Lung (tissue), 11 donors: ENCODE measurements at regions not wholly inside any gene's neighbourhood (a gene's known extent, or its start where the extent isn't known, plus 50 kb on each side); places are given as distances from the start of the nearest gene placed in this dataset.

Source experiments
- ATAC-seq: fragments of 200-7000 bp; cut with Tn5 transposase; one replicate; pipeline ENCODE4 v1.9.1; 2020; ENCODE audit warnings: moderate number of reproducible peaks; ENCODE audit not compliant: insufficient read depth, low FRiP score
- DNase-seq, 3 donors: peaks; one replicate each; pipeline ENCODE4 v3.0.0-alpha.2; 2013 to 2017
- H3K27ac ChIP-seq, 2 donors: one replicate each; pipeline ENCODE4 v1.5.1; 2013; ENCODE audit warnings: mild to moderate bottlenecking in 2 of 2, moderate library complexity in 2 of 2, control low read depth in 1 of 2, inconsistent platforms in 1 of 2, low read depth in 1 of 2, low read length in 1 of 2
- H3K27me3 ChIP-seq, 3 donors: one replicate each; pipeline ENCODE4 v1.5.1; 2013; ENCODE audit warnings: low read length in 2 of 3; ENCODE audit not compliant: control insufficient read depth in 3 of 3, insufficient read depth in 3 of 3
- H3K36me3 ChIP-seq, 4 donors: one replicate each; pipeline ENCODE4 v1.5.1; 2013; ENCODE audit warnings: low read length in 4 of 4, mild to moderate bottlenecking in 1 of 4, moderate library complexity in 1 of 4; ENCODE audit not compliant: control insufficient read depth in 4 of 4, insufficient read depth in 4 of 4
- H3K4me1 ChIP-seq, 5 donors: one replicate each; pipeline ENCODE4 v1.5.1; 2013; ENCODE audit warnings: low read length in 5 of 5, mild to moderate bottlenecking in 2 of 5, moderate library complexity in 1 of 5; ENCODE audit not compliant: control insufficient read depth in 5 of 5, insufficient read depth in 5 of 5
- H3K4me3 ChIP-seq: one replicate; pipeline ENCODE4 v1.5.1; 2013; ENCODE audit warnings: mild to moderate bottlenecking, control low read depth, moderate library complexity
- H3K9ac ChIP-seq, 2 donors: one replicate each; pipeline ENCODE4 v1.5.1; 2013; ENCODE audit warnings: low read length in 2 of 2, control low read depth in 1 of 2; ENCODE audit not compliant: insufficient read depth in 1 of 2
- H3K9me3 ChIP-seq, 4 donors: one replicate each; pipeline ENCODE4 v1.5.1; 2013; ENCODE audit warnings: low read length in 3 of 4, mild to moderate bottlenecking in 1 of 4, moderate library complexity in 1 of 4; ENCODE audit not compliant: control insufficient read depth in 4 of 4, insufficient read depth in 3 of 4
- WGBS, 2 donors: extraction: QIAGEN DNeasy Blood & Tissue Kit; methylation state at CpG; one replicate each; pipeline ENCODE4 v1.1.7; 2013; 5-methylcytosine and 5-hydroxymethylcytosine counted together
- TF ChIP-seq, protein P1 (sequence below): IDR thresholded peaks from 2 replicates; pipeline ENCODE4 v1.5.1; 2012; ENCODE audit warnings: mild to moderate bottlenecking; ENCODE audit errors: control extremely low read depth, extremely low read depth
- donor health status: control.
- donor health status: control.
- donor health status: Bipolar disorder and iron deficiency.
- donor health status: healthy.
- donor health status: DM: yes; HTN: yes; CAD: no.

DNA sequence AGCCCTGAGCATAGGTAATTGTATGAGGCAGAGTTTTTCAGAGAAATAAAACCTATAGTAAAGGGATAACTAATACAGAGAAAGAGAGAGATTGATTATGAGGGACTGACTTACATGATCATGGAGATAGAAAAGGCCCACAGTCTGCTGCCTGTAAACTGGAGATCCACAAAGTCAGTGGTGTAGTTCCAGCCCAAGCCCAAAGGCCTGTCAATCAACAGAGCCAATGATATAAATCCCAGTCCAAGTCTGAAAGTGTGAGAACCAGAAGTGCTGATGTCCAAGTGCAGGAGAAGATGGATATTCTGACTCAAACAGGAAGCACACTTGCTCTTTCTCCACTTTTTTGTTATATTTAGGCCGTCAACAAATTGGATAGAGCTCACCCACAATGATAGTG, 340.1 kb upstream of the RGS18 start:
- H3K4me1 ChIP-seq: peaks cover 0 to 1% (median 0%) of the 10 kb centered on the region in 5 donors
- H3K9me3 ChIP-seq: peaks cover 0 to 4% (median 0%) of the 10 kb centered on the region in 4 donors
- ATAC-seq (no peak), DNase-seq (no peak)
- no peak overlapping the region for H3K9ac ChIP-seq
- TF ChIP-seq, protein P1, sequence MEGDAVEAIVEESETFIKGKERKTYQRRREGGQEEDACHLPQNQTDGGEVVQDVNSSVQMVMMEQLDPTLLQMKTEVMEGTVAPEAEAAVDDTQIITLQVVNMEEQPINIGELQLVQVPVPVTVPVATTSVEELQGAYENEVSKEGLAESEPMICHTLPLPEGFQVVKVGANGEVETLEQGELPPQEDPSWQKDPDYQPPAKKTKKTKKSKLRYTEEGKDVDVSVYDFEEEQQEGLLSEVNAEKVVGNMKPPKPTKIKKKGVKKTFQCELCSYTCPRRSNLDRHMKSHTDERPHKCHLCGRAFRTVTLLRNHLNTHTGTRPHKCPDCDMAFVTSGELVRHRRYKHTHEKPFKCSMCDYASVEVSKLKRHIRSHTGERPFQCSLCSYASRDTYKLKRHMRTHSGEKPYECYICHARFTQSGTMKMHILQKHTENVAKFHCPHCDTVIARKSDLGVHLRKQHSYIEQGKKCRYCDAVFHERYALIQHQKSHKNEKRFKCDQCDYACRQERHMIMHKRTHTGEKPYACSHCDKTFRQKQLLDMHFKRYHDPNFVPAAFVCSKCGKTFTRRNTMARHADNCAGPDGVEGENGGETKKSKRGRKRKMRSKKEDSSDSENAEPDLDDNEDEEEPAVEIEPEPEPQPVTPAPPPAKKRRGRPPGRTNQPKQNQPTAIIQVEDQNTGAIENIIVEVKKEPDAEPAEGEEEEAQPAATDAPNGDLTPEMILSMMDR: no peak
- no peak overlapping the region for H3K27ac ChIP-seq
- WGBS, 2 donors: 70 to 91% methylated on average over 1 of the region's 1 CpG
- no peaks in the 10 kb centered on the region for H3K36me3 ChIP-seq
- no peaks in the 10 kb centered on the region for H3K27me3 ChIP-seq
- no peak overlapping the region for H3K4me3 ChIP-seq

DNA sequence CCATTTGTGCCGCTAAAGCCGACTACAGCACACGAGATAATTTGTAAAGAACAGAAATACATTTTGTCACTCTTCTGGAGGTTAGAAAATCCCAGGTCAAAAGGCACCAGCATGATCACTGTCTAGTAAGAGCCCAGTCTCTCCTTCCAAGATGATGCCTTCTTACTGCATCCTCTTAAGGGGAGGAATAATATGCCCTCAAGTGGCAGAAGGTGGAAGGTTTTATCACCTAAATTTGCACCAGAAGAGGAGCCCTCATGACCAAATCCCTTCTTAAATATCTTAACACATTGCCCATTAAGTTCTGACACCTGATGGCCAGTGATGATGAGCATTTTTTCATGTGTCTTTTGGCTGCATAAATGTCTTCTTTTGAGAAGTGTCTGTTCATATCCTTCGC, 326.7 kb upstream of the RGS18 start:
- H3K27me3 ChIP-seq: no peaks in the 10 kb centered on the region
- TF ChIP-seq, protein P1: no peak
- H3K9me3 ChIP-seq: no peaks in the 10 kb centered on the region
- ATAC-seq (no peak), DNase-seq (no peak)
- H3K4me3 ChIP-seq: no peak overlapping the region
- WGBS, 2 donors: 73 to 79% methylated on average over 4 of the region's 4 CpGs
- no peak overlapping the region for H3K27ac ChIP-seq
- H3K36me3 ChIP-seq: no peaks in the 10 kb centered on the region
- no peak overlapping the region for H3K9ac ChIP-seq
- H3K4me1 ChIP-seq: no peaks in the 10 kb centered on the region

DNA sequence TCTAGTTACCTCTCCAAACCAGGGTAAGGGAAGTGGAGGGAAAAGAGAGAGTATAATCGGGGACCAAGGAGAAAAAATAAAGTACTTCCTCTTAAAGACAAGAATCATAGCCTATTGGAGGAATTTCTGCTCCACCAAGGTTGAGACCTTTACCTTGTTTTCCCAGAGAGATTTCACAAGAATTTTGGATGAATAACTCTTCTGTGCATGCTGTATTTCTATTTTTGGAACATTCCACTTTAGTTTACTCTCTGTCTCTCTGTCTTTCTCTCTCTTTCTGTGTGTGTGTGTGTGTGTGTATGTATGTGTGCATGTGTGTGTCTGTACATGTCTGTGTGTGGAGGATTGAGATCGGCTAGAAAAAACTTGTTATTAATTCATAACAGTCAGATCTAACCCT, 318.4 kb upstream of the RGS18 start:
- whole genome bisulfite sequencing, 2 donors: 73 to 75% methylated on average over 2 of the region's 2 CpGs

More for the DNA sequence above, 318.4 kb upstream of the RGS18 start:
- ATAC-seq (no peak), DNase-seq (no peak)
- Histone ChIP-seq H3K36me3 (no peaks in the 10 kb centered on the region), H3K9ac (no peak overlapping the region), H3K27ac (no peak overlapping the region), H3K4me3 (no peak overlapping the region), H3K27me3 (no peaks in the 10 kb centered on the region), H3K9me3 (no peaks in the 10 kb centered on the region), H3K4me1 (no peaks in the 10 kb centered on the region)
- TF ChIP-seq, protein P1: no peak
